Stomach (tissue), 8 donors: ENCODE measurements at regions not wholly inside any gene's neighbourhood (a gene's known extent, or its start where the extent isn't known, plus 50 kb on each side); places are given as distances from the start of the nearest gene placed in this dataset.

Experiments used
- DNase-seq, 2 donors: peaks; one replicate each; pipeline versions ENCODE4 v3.0.0 to v3.0.0-alpha.2; 2013 to 2019
- H3K27ac ChIP-seq, 5 donors: fragments of 200-600 bp in 4 of 5; sonication (generic) in 4 of 5; one replicate each; pipeline ENCODE4 v1.5.1; 2013 to 2019; ENCODE audit warnings: mild to moderate bottlenecking in 1 of 5, moderate library complexity in 1 of 5
- H3K27me3 ChIP-seq, 3 donors: fragments of 200-600 bp; sonication (generic); one replicate each; pipeline ENCODE4 v1.5.1; 2017 to 2019; ENCODE audit warnings: mixed run types in 1 of 3
- H3K36me3 ChIP-seq, 4 donors: fragments of 200-600 bp; sonication (generic); 1 replicate in 3 of 4; 2 replicates in 1 of 4; pipeline ENCODE4 v1.5.1; 2016 to 2019
- H3K4me1 ChIP-seq, 4 donors: fragments of 200-600 bp; sonication (generic); one replicate each; pipeline ENCODE4 v1.5.1; 2016 to 2019
- H3K4me3 ChIP-seq, 4 donors: fragments of 200-600 bp; sonication (generic) in 3 of 4; one replicate each; pipeline ENCODE4 v1.5.1; 2016 to 2019; ENCODE audit warnings: mild to moderate bottlenecking in 1 of 4
- H3K9me3 ChIP-seq, 4 donors: fragments of 200-600 bp; sonication (generic); one replicate each; pipeline ENCODE4 v1.5.1; 2016 to 2019
- CTCF ChIP-seq, 7 experiments: fragments of 450-650 bp in 4 of 7; fragments of 200-600 bp in 3 of 7; sonication (generic) in 3 of 7; IDR thresholded peaks; one replicate each; pipeline ENCODE4 v1.5.1; 2016 to 2019; ENCODE audit warnings: antibody characterized with exemption in 7 of 7, control low read depth in 2 of 7, mild to moderate bottlenecking in 1 of 7
- EP300 ChIP-seq: sonication (generic); formaldehyde crosslinking; IDR thresholded peaks from one replicate; pipeline ENCODE4 v1.6.1; 2017; ENCODE audit warnings: antibody characterized with exemption
- POLR2A ChIP-seq, 4 donors: fragments of 450-650 bp; IDR thresholded peaks; one replicate each; pipeline ENCODE4 v1.6.1; 2016; ENCODE audit warnings: antibody characterized with exemption in 4 of 4, control low read depth in 2 of 4, mild to moderate bottlenecking in 1 of 4, moderate library complexity in 1 of 4
- POLR2AphosphoS5 ChIP-seq, 3 donors: sonication (generic); formaldehyde crosslinking; IDR thresholded peaks; one replicate each; pipeline ENCODE4 v1.6.1; 2016; ENCODE audit warnings: antibody characterized with exemption in 3 of 3
- WGBS, 5 donors: extraction: QIAGEN DNeasy Blood & Tissue Kit in 3 of 5; methylation state at CpG; one replicate each; pipeline versions ENCODE4 v1.1.5 to v1.1.7; 2013 to 2018; 5-methylcytosine and 5-hydroxymethylcytosine counted together
- intact Hi-C: fragments of 100-400 bp; cut with DNase I; formaldehyde crosslinking; loops from one replicate; pipeline ENCODE4 v1.15.1; 2023; ENCODE audit warnings: low total_unique reads
- donor health status: healthy with polysubstance abuse.
- donor health status: Bipolar disorder and iron deficiency.
- donor health status: healthy.

- Histone ChIP-seq H3K27me3 (no peaks in the 10 kb centered on the region), H3K9me3 (no peaks in the 10 kb centered on the region), H3K36me3 (no peaks in the 10 kb centered on the region), H3K27ac (peak overlapping the region in 1 of 5 donors; percentile 15), H3K4me3 (no peak overlapping the region), H3K4me1 (peaks cover 6 to 33% (median 12%) of the 10 kb centered on the region in 4 donors)
- WGBS, 5 donors = 79 to 90% (median 83%) methylated on average over 11 of the region's 11 CpGs
- peak in 1 of 2 donors; percentile 28 for DNase-seq
- no peak for TF ChIP-seq POLR2A (IDR thresholded peaks at IDR 0.05)
- intact Hi-C loops = no loop called here
These were observed 79.7 kb downstream of the EDN1 start for GRCh38 chr6:12369781-12370262.

DNA sequence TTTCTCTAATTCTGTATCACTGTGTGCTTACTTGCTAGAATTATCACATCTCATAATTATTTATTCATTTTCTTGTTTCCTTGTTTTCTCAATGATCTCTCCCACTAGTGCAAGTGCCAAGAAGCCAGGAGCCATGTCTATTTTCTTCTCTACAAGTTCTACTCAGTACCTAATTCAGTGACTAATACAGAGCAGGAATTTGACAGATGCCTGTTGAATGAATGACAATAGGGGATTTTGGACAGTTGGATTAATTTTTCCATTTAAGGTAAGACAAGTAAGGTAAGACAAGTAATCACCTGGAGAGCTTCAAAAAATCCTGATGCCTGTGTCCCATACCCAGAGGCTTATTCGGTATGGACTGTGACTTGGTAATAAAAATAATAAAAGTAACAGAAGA is 81.0 kb downstream of the EDN1 start:
- intact Hi-C loops = no loop called here
- no peaks in the 10 kb centered on the region for H3K27me3 ChIP-seq
- no peak overlapping the region for H3K4me3 ChIP-seq
- H3K9me3 ChIP-seq = no peaks in the 10 kb centered on the region
- DNase-seq = no peak
- peaks cover 6 to 20% (median 8%) of the 10 kb centered on the region in 4 donors for H3K4me1 ChIP-seq
- 87 to 97% (median 96%) methylated on average over 1 of the region's 1 CpG for WGBS, 5 donors
- H3K36me3 ChIP-seq = no peaks in the 10 kb centered on the region
- peak overlapping the region in 1 of 5 donors; percentile 5 for H3K27ac ChIP-seq
- TF ChIP-seq CTCF (IDR thresholded peaks at IDR 0.05) (no peak), EP300 (no peak), POLR2A (IDR thresholded peaks at IDR 0.05) (no peak), POLR2AphosphoS5 (IDR thresholded peaks at IDR 0.05) (no peak)

GRCh38 chr6:12371641-12372146 is 81.5 kb downstream of the EDN1 start:
- peak overlapping the region in 1 of 5 donors; percentile 5 for H3K27ac ChIP-seq
- no peak overlapping the region for H3K4me3 ChIP-seq
- no peaks in the 10 kb centered on the region for H3K27me3 ChIP-seq
- TF ChIP-seq POLR2AphosphoS5 (IDR thresholded peaks at IDR 0.05) = peak in 2 of 3 donors; percentile 5 to 30
- no peak for TF ChIP-seq CTCF (IDR thresholded peaks at IDR 0.05)
- no peak for TF ChIP-seq EP300
- no peak for TF ChIP-seq POLR2A (IDR thresholded peaks at IDR 0.05)
- no peaks in the 10 kb centered on the region for H3K9me3 ChIP-seq
- peaks cover 3 to 19% (median 6%) of the 10 kb centered on the region in 4 donors for H3K4me1 ChIP-seq
- DNase-seq = peak in 1 of 2 donors; percentile 64
- intact Hi-C loops = no loop called here
- WGBS, 5 donors = 32 to 51% (median 38%) methylated on average over 3 of the region's 3 CpGs
- no peaks in the 10 kb centered on the region for H3K36me3 ChIP-seq

DNA sequence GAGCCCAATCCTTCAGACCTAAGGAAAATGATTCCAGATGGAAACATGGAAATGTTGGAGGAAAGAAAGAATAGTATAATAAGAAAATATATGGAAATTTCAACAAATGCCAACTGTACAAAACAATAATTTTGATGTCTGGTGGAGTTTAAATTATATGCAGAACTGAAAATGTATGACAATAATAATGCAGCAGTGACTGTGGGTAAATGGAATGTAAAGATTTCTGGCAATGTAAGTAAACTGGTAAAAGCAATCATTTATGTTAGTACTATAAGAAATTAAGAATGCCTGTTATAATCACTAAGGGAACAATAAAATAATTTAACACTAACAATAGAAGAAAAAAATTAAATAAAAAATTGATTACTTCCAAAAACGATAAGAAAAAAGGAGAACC is 89.0 kb downstream of the EDN1 start:
- 84 to 93% (median 91%) methylated on average over 1 of the region's 1 CpG for WGBS, 5 donors
- Histone ChIP-seq H3K4me3 (no peak overlapping the region), H3K36me3 (no peaks in the 10 kb centered on the region), H3K27ac (no peak overlapping the region), H3K9me3 (no peaks in the 10 kb centered on the region), H3K4me1 (no peaks in the 10 kb centered on the region), H3K27me3 (no peaks in the 10 kb centered on the region)
- intact Hi-C loops = no loop called here
- DNase-seq = no peak
- TF ChIP-seq EP300 (no peak), POLR2AphosphoS5 (IDR thresholded peaks at IDR 0.05) (no peak), POLR2A (IDR thresholded peaks at IDR 0.05) (no peak), CTCF (IDR thresholded peaks at IDR 0.05) (no peak)

DNA sequence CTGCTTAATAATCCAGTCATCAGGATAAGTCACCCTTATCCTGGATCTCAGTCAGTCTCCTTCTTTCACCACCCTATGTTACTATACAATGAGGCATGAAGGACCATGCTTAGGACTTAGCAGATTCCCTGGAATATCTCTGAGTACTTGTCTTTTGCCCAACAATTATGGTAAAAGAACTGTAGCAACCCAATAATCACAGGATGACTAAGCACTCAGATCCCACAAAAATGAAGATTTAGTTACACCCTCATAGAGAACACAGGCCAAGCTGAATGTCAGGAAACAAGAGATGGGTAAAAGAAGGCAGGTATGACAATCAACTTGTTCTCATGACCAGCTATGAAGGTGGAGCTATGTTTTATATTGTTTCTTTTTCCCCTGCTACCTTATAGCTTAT is 91.4 kb downstream of the EDN1 start:
- Histone ChIP-seq H3K27me3 (no peaks in the 10 kb centered on the region), H3K4me3 (no peak overlapping the region), H3K4me1 (no peaks in the 10 kb centered on the region), H3K27ac (no peak overlapping the region), H3K9me3 (no peaks in the 10 kb centered on the region), H3K36me3 (no peaks in the 10 kb centered on the region)
- TF ChIP-seq POLR2AphosphoS5 (IDR thresholded peaks at IDR 0.05) (no peak), CTCF (IDR thresholded peaks at IDR 0.05) (no peak), POLR2A (IDR thresholded peaks at IDR 0.05) (no peak), EP300 (no peak)
- no peak for DNase-seq
- intact Hi-C loops = no loop called here
